ENCODE measurements at regions not wholly inside any gene's neighbourhood (a gene's known extent, or its start where the extent isn't known, plus 50 kb on each side); places are given as distances from the start of the nearest gene placed in this dataset.

DNA sequence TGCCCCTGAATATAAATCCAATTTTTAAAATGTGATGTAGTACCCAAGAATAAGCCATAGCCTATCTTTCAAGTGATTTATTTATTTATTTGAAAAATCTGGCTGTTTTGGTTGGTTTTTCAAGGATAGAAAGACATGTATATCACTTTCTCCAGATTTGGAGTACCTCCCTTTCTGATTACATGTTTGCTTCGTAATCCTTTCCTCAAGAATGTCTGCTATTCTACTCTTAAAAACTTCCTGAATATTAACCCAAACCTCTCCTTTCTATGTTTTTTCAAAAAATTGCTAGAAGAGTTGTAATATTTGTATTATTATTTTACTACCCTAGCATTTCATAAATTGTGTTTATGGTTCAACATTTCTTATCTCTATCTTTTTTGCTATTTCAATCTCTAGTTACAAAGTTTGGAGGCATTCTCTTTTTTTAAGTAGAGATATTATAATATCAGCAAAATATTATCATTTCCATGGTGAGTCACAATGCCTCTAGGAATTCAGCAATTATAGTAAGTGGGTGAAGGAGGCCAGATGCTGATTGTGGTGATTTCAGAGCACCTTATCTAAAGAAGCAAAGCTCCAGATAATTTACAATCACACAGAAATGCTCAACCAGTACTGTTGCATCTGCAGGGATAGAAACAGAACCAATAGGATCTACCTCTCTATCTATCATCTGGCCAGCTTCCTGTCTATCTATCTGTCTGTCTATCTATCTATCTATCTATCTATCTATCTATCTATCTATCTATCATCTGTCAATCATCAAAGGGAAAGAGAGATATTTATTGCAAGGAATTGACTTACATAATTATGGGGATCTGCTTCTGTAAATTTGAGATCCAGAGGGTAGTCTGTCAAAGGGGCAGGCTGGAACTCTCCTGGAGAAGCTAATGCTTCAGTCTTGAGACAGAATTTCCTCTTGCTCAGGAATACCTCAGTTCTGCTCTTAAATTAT lies 412.5 kb upstream of the SEMA3C start:
- Histone ChIP-seq H3K9me3 (replicated peaks in 1 of 3) (no peaks in the 10 kb centered on the region), H3K27me3 (no peaks in the 10 kb centered on the region), H3K27ac (no peak overlapping the region), H3K4me1 (replicated peaks in 1 of 2) (no peaks in the 10 kb centered on the region), H3K4me3 (no peak overlapping the region), H3K36me3 (replicated peaks in 1 of 2) (no peaks in the 10 kb centered on the region)
- intact Hi-C loops (cut with DNase I): no loop called here
- 42 to 63% (median 59%) methylated on average over 1 of the region's 1 CpG for WGBS, 4 donors
- TF ChIP-seq POLR2A (IDR thresholded peaks at IDR 0.05): no peak
- TF ChIP-seq, protein P1, sequence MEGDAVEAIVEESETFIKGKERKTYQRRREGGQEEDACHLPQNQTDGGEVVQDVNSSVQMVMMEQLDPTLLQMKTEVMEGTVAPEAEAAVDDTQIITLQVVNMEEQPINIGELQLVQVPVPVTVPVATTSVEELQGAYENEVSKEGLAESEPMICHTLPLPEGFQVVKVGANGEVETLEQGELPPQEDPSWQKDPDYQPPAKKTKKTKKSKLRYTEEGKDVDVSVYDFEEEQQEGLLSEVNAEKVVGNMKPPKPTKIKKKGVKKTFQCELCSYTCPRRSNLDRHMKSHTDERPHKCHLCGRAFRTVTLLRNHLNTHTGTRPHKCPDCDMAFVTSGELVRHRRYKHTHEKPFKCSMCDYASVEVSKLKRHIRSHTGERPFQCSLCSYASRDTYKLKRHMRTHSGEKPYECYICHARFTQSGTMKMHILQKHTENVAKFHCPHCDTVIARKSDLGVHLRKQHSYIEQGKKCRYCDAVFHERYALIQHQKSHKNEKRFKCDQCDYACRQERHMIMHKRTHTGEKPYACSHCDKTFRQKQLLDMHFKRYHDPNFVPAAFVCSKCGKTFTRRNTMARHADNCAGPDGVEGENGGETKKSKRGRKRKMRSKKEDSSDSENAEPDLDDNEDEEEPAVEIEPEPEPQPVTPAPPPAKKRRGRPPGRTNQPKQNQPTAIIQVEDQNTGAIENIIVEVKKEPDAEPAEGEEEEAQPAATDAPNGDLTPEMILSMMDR (IDR thresholded peaks at IDR 0.05): no peak
- no peak for DNase-seq

- Histone ChIP-seq H3K36me3 (replicated peaks in 1 of 2) (no peaks in the 10 kb centered on the region), H3K4me3 (no peak overlapping the region), H3K27ac (no peak overlapping the region), H3K9me3 (replicated peaks in 1 of 3) (no peaks in the 10 kb centered on the region), H3K4me1 (replicated peaks in 1 of 2) (no peaks in the 10 kb centered on the region), H3K27me3 (no peaks in the 10 kb centered on the region)
- 74 to 91% (median 85%) methylated on average over 1 of the region's 1 CpG for WGBS, 4 donors
- no peak for TF ChIP-seq POLR2A (IDR thresholded peaks at IDR 0.05)
- TF ChIP-seq, protein P1 (IDR thresholded peaks at IDR 0.05): no peak
- intact Hi-C loops (cut with DNase I): no loop called here
- DNase-seq: no peak
These were observed 411.3 kb upstream of the SEMA3C start for GRCh38 chr7:81330108-81330507.

- no peaks in the 10 kb centered on the region for H3K9me3 ChIP-seq (replicated peaks in 1 of 3)
- no peaks in the 10 kb centered on the region for H3K36me3 ChIP-seq (replicated peaks in 1 of 2)
- no peaks in the 10 kb centered on the region for H3K27me3 ChIP-seq
- no peak overlapping the region for H3K4me3 ChIP-seq
- TF ChIP-seq, protein P1 (IDR thresholded peaks at IDR 0.05): no peak
- no peak for TF ChIP-seq POLR2A (IDR thresholded peaks at IDR 0.05)
- WGBS, 4 donors: 58 to 59% (median 59%) methylated on average over 4 of the region's 4 CpGs
- DNase-seq: no peak
- no peak overlapping the region for H3K27ac ChIP-seq
- no peaks in the 10 kb centered on the region for H3K4me1 ChIP-seq (replicated peaks in 1 of 2)
- intact Hi-C loops (cut with DNase I): no loop called here
These were observed 408.8 kb upstream of the SEMA3C start for GRCh38 chr7:81327468-81328266.

GRCh38 chr7:81321949-81322348 lies 403.1 kb upstream of the SEMA3C start:
- TF ChIP-seq POLR2A (IDR thresholded peaks at IDR 0.05): no peak
- TF ChIP-seq, protein P1 (IDR thresholded peaks at IDR 0.05): no peak
- Histone ChIP-seq H3K4me1 (replicated peaks in 1 of 2) (no peaks in the 10 kb centered on the region), H3K36me3 (replicated peaks in 1 of 2) (no peaks in the 10 kb centered on the region), H3K4me3 (no peak overlapping the region), H3K27me3 (no peaks in the 10 kb centered on the region), H3K9me3 (replicated peaks in 1 of 3) (no peaks in the 10 kb centered on the region), H3K27ac (no peak overlapping the region)
- intact Hi-C loops (cut with DNase I): no loop called here
- DNase-seq: no peak
- 49 to 78% (median 65%) methylated on average over 1 of the region's 1 CpG for WGBS, 4 donors

All from adrenal gland (tissue), 9 donors.